HG03565 (cell line): ENCODE measurements at regions not wholly inside any gene's neighbourhood (a gene's known extent, or its start where the extent isn't known, plus 50 kb on each side); places are given as distances from the start of the nearest gene placed in this dataset.

Source experiments
- ATAC-seq: cut with Tn5 transposase; IDR thresholded peaks from one replicate; pipeline ENCODE4 v1.9.1; 2021; ENCODE audit warnings: mild to moderate bottlenecking, moderate library complexity; ENCODE audit not compliant: unreplicated experiment

DNA sequence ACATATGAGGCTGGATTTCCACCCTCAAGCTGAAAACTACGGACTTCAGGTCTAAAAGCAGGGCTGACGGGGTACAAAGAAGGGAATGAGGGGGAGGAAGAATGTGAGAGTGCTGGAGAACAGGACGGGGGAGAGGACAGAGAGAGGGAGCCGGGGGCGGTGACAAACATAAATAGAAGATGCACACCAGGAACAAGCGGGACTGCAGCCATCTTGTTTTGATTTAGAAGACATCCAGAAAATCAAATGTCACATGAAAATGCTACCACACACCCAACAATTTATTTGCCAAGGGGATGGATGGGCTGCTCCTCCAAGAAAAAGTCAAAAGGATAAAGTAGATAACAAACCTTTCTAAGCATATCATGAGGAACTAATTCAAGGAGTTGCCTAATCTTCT lies 59.2 kb upstream of the FHL2 start:
- no peak for ATAC-seq

DNA sequence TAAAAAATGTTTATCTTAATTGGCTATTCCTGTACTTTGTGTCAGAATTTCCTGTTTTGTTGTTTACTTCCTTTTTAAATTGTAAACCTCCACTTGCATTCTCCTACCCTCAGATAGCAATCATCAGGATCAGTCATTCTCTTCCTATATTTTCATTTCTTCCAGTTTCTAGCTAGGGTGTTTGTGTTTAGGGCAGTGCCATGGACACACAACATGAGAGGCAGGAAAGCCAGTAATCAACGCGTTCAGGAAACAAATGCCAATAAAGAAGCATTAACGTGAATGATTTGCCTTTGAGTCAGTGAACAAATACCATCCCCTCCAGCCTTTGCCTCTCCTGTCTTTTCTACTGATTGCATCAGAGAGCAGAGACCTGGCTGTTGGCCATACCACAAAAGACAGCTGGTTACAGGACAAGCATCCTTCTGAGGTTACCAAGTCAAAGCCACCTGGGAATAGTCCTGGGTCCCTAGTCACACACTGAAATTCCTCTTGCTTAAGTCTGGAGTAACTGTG lies 56.7 kb upstream of the FHL2 start:
- no peak for ATAC-seq

DNA sequence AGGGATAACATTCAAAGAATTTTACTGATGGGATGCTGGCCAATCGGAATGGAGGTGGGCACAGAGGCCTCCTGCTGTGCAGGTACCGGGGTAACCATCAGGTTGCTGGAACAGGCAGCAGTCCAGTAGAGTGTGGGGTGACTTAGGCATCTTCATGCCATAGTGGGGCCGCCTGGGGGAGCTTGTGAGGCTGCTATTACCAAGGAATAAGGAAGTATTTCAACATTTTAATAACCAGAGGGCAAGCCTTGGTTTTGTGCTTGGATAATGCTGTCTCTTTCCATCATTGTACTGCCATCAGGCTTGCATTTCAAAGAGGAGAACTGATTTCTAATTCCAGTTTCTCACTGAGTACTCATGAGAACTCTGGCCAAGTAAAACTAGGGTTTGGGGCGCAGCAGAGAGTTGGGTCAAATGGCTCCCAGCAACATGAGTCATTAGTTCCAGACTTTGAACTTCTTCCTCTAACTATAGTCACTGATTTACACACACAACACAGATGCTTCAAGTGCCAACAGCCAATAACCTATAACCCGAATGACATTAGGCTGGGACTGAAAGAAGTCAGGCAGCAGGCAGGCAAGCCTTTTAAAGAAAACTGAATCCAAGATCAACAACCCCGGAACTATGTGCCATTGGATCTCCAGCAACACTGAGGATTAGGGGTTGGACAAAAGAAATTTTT lies 56.1 kb upstream of the FHL2 start:
- no peak for ATAC-seq

DNA sequence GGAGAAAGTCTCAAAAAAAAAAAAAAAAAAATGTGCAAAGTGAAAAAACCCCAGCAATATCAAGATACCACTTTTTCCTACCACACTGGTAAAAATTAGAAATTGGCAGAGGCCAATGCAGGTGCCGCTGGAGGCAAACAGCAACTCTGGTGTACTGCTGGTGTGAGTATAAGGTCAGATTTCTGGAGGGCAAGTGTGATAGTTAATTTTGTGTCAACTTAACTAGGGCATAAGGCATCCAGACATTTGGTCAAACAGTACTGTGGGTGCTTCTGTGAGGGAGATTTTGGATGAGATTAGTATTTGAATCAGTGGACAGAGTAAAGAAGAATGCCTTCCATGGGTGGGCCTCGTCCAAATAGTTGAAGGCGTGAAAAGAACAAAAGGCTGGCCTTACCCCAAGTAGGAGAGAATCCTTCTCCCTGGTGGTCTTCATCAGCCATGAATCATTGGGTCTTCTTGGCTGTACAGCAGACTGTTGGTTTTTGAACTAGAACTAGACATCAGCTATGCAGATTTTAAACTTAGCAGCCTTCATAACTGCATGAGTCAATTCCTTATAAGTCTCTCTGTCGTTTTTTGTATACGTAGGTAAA lies 52.8 kb upstream of the FHL2 start:
- no peak for ATAC-seq

DNA sequence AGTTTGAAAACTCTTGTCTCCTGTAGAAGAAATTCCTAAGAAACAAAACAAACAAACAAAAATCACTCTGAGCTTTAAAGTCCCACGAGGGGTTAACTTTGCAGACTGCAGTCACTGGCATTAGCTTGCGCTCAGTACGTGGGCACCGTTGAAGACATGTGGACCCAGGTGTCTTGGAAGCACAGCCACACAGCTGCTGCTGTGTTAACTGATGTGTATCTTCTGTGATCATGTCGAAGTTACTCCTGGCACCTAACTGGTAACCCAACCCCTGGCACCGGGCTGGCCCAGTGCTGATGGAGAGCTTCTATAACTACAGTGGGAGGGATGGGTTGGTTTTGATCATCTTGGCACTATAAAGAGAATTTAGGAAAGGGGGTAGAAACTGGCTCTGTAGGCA lies 51.6 kb upstream of the FHL2 start:
- no peak for ATAC-seq

DNA sequence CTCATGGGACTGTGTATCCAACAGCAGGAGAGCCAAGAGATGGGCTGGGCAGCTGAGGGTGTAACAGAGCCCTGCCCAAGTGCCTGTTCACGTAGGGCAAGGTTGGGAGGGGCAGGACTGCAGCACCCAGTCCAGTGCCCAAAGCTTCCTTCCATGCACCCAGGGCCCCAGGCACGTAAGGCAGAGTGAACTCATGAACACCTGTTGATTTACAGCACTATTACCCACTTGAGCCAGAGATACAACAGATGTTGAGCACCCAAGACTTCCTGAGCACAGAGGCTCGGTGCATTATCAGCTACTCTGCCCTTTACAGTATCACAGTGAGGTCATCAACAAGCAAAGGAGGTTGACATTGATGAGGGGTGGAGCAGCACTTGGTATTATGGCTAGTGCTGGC lies 50.2 kb upstream of the FHL2 start:
- no peak for ATAC-seq
